Astrocyte of the spinal cord (primary cell): ENCODE measurements at regions not wholly inside any gene's neighbourhood (a gene's known extent, or its start where the extent isn't known, plus 50 kb on each side); places are given as distances from the start of the nearest gene placed in this dataset.
A peak's percentile ranks its signal among the peaks of the same experiment; 100 is the strongest.
"Not testable (repeated sequence)": the region's sequence is repeated elsewhere in the genome, so short reads cannot be mapped to it uniquely, and the experiment has no call there.

Source experiments
- DNase-seq: peaks from one replicate; pipeline ENCODE4 v3.0.0; 2011; ENCODE audit warnings: low read depth, low spot score
- H3K4me3 ChIP-seq: 2 replicates; pipeline ENCODE4 v1.5.1; 2011; ENCODE audit warnings: low read depth, mild to moderate bottlenecking, low read length, moderate library complexity
- CTCF ChIP-seq: IDR thresholded peaks from 2 replicates; pipeline ENCODE4 v1.5.1; 2012; ENCODE audit warnings: low read depth, mild to moderate bottlenecking, low read length, inconsistent platforms
- in situ Hi-C: cut with HindIII; loops from 2 replicates; pipeline ENCODE4 v1.10.0; 2017; ENCODE audit warnings: low sequenced_read_pairs

- no peak overlapping the region for H3K4me3 ChIP-seq
- no peak for DNase-seq
- in situ Hi-C loops: no loop called here
- TF ChIP-seq CTCF: no peak
Observed at GRCh38 chr1:195866781-195867222, 741.4 kb downstream of the KCNT2 start.

DNA sequence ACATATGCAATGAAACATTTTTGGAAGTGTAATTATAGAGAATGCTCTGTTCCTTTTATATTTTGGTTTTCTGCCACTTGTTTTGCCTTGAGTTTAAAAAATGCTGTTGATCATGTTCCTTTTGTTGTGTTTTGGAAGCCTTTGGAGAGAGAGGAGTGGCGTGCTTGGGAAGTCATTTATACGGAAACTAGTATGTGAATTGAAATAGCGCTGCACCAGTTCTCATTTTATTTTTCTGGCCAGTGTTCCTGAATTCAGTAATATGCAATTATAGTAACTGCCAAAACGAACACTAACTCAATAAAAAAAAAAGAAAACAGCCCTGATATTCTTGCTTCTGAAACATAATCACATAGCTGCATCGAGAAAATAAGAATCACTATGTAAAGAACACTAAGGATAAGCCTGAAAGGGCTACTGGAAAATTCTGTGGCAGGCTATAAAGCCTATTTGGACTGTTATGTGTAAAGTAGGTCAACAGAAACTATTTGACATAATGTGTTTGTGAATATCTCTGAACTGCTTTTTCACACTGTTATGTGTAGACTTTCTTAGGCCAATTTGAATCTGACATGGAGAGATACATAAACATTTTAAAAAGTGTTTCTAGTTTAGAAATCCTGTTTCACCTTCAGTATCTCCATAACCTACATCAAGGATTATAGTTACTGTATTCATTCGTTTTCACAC lies 742.0 kb downstream of the KCNT2 start:
- in situ Hi-C loops: no loop called here
- no peak overlapping the region for H3K4me3 ChIP-seq
- no peak for TF ChIP-seq CTCF
- no peak for DNase-seq

DNA sequence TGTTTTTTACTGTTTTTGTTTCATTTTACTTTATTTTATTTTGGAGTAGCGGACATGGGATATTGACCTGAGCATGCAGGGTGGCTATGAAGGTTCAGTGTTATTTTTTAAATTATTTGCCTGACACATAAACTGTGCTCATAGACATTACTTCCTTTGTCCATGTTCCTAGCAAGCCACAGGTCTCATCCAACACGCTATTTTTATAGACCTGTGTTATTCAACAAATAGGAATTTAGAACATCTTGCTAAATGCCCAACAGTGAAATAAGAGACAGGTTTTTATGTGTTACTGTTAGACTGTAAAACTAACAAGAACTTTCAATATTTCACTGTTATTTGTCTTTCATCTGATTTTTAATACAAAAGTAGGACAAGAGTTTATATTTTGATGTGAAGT lies 756.4 kb downstream of the KCNT2 start:
- DNase-seq: peak; percentile 13
- no peak for TF ChIP-seq CTCF
- in situ Hi-C loops: no loop called here
- H3K4me3 ChIP-seq: no peak overlapping the region

- no peak overlapping the region for H3K4me3 ChIP-seq
- no peak for DNase-seq
- TF ChIP-seq CTCF: no peak
- in situ Hi-C loops: no loop called here
Observed at GRCh38 chr1:195851016-195851601, 757.1 kb downstream of the KCNT2 start.

DNA sequence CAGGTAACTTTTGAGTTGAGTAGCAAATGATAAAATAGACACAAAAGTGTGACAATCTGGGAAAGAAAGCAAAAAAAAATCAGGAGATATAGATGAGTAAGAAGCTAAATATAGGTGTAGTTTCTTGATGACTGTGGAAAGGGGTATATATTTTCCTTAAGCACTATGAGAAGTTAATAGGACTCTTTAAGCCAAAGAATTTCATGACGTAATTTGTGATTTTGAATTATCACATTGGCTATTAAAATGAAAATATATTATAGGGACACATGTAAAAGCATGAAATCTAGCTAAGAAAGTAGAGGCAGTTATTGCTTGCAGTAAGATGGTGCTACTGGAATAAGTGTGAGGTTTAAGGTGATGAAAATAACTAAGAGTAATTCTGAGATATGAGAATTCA lies 759.1 kb downstream of the KCNT2 start:
- in situ Hi-C loops: no loop called here

GRCh38 chr1:195847957-195848875 lies 760.0 kb downstream of the KCNT2 start:
- DNase-seq, in situ Hi-C loops, H3K4me3 ChIP-seq: not testable (repeated sequence)

More for the DNA sequence above, 759.1 kb downstream of the KCNT2 start:
- no peak for DNase-seq
- no peak overlapping the region for H3K4me3 ChIP-seq
- no peak for TF ChIP-seq CTCF
